ENCODE measurements at regions not wholly inside any gene's neighbourhood (a gene's known extent, or its start where the extent isn't known, plus 50 kb on each side); places are given as distances from the start of the nearest gene placed in this dataset.

- intact Hi-C loops (cut with micrococcal nuclease), result no loop called here
- no TSS peak for BruUV-seq (replicated peaks)
- peaks cover 2% of the 10 kb centered on the region for H3K9me3 ChIP-seq (replicated peaks; ENCODE audit: control insufficient read depth, insufficient read depth, low read length)
Observed at GRCh38 chr9:106400950-106401349, 462.0 kb upstream of the ZNF462 start.

More at GRCh38 chr9:106400950-106401349, 462.0 kb upstream of the ZNF462 start:
- no peak overlapping the region for H2AFZ ChIP-seq (ENCODE audit: low read depth, low read length)
- H3K79me2 ChIP-seq (ENCODE audit: control insufficient read depth, insufficient read depth, low read length), result no peaks in the 10 kb centered on the region
- no peaks in the 10 kb centered on the region for H3K4me1 ChIP-seq (ENCODE audit: control insufficient read depth, extremely low read depth, insufficient read depth, low read length)
- no peak for TF ChIP-seq MAX (IDR thresholded peaks at IDR 0.05; ENCODE audit: insufficient read depth, insufficient read length)
- no peak for TF ChIP-seq JUN (IDR thresholded peaks at IDR 0.05; ENCODE audit: borderline replicate concordance, insufficient read depth, insufficient read length, low read depth)
- no peak for TF ChIP-seq POLR2AphosphoS5 (IDR thresholded peaks at IDR 0.05; ENCODE audit: insufficient read depth, low read depth, low read length)
- TF ChIP-seq MYC (IDR thresholded peaks at IDR 0.05; ENCODE audit: low read depth, low read length), result no peak
- TF ChIP-seq, protein P1, sequence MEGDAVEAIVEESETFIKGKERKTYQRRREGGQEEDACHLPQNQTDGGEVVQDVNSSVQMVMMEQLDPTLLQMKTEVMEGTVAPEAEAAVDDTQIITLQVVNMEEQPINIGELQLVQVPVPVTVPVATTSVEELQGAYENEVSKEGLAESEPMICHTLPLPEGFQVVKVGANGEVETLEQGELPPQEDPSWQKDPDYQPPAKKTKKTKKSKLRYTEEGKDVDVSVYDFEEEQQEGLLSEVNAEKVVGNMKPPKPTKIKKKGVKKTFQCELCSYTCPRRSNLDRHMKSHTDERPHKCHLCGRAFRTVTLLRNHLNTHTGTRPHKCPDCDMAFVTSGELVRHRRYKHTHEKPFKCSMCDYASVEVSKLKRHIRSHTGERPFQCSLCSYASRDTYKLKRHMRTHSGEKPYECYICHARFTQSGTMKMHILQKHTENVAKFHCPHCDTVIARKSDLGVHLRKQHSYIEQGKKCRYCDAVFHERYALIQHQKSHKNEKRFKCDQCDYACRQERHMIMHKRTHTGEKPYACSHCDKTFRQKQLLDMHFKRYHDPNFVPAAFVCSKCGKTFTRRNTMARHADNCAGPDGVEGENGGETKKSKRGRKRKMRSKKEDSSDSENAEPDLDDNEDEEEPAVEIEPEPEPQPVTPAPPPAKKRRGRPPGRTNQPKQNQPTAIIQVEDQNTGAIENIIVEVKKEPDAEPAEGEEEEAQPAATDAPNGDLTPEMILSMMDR (IDR thresholded peaks at IDR 0.05; ENCODE audit: extremely low read depth in 1 of 2, insufficient read depth in 1 of 2, low read depth in 1 of 2, low read length in 2 of 2), result no peak
- no peak for TF ChIP-seq GATA2 (IDR thresholded peaks at IDR 0.05; ENCODE audit: insufficient read depth, insufficient read length, low read depth, low read length)
- TF ChIP-seq EZH2 (IDR thresholded peaks at IDR 0.05; ENCODE audit: borderline replicate concordance, low read depth, low read length, severe bottlenecking), result no peak
- TF ChIP-seq POLR2A (IDR thresholded peaks at IDR 0.05; ENCODE audit: low read depth, low read length), result no peak
- no peak for TF ChIP-seq FOS (IDR thresholded peaks at IDR 0.05; ENCODE audit: borderline replicate concordance, insufficient read depth, low read length)
- no peaks in the 10 kb centered on the region for H3K9me1 ChIP-seq (replicated peaks; ENCODE audit: control insufficient read depth, extremely low read depth, insufficient read depth, low read length)
- no peak for DNase-seq (ENCODE audit: low read depth, low spot score)
- no peak overlapping the region for H3K4me2 ChIP-seq (ENCODE audit: insufficient read depth, low read length)
- dilution Hi-C loops (cut with MboI; ENCODE audit: extremely low pct_ligation_motif_present, low sequenced_read_pairs), result no loop called here
- no peaks in the 10 kb centered on the region for H3K36me3 ChIP-seq (ENCODE audit: control insufficient read depth in 2 of 2, extremely low read depth in 1 of 2, insufficient read depth in 2 of 2, low read length in 2 of 2)
- CTCF ChIA-PET, result no interaction called here
- no peak for FAIRE-seq
- POLR2A ChIA-PET, result no interaction called here
- H3K9ac ChIP-seq (replicated peaks; ENCODE audit: extremely low read depth, insufficient read depth, low read length), result no peak overlapping the region
- H4K20me1 ChIP-seq (replicated peaks; ENCODE audit: control insufficient read depth, extremely low read depth, insufficient read depth, low read length), result no peaks in the 10 kb centered on the region
- no peaks in the 10 kb centered on the region for H3K27me3 ChIP-seq (ENCODE audit: control insufficient read depth in 2 of 2, insufficient read depth in 2 of 2, low read length in 2 of 2)
- no peak overlapping the region for H3K4me3 ChIP-seq (replicated peaks in 1 of 3; ENCODE audit: insufficient read depth in 1 of 3, low read depth in 1 of 3, low read length in 3 of 3)
- H3K27ac ChIP-seq (ENCODE audit: insufficient read depth, low read depth, low read length), result no peak overlapping the region
